ENCODE measurements at regions not wholly inside any gene's neighbourhood (a gene's known extent, or its start where the extent isn't known, plus 50 kb on each side); places are given as distances from the start of the nearest gene placed in this dataset.

DNA sequence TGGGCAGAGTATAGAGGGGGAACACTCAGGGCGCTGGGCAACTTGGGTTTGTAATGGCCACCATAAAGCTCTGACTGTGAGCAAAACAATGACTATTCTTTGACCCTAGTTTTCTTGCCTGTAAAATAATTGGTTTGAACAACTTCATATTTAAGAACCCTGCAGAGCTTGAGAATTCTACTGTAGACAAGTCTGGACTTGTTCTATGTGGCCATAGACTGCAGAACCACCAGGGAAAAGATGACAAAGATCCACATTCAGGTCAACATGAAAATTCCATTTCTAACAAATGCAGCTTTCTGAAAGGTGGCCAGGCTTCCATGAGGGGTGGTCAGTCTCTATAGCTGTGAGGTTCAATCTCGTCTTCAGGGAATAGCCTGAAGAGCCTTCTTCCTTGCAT is 239.4 kb upstream of the LRRN1 start:
- no peak for DNase-seq

- no peak for DNase-seq
These were observed 243.2 kb upstream of the LRRN1 start for GRCh38 chr3:3556078-3556477.

GRCh38 chr3:3553236-3553635 is 246.0 kb upstream of the LRRN1 start:
- DNase-seq = no peak

DNA sequence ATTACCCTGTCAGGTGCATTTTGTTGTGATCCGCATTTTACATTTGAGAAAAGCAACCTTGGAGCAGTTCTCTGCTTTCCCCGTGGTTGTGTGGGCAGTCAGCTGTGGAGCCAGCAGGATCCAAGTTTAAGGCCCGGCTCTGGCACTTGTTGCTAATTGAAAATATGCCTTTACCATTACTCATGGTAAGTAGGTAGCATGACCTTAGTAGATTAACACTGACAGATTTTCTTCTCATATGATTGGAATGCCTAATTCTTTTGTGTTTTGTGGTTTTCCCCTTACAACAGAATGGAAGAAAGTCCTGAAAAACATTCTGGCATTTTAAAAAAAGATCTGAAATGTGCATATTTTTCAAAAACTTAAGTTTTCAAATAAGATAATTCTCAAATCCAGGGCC is 246.5 kb upstream of the LRRN1 start:
- no peak for DNase-seq

DNA sequence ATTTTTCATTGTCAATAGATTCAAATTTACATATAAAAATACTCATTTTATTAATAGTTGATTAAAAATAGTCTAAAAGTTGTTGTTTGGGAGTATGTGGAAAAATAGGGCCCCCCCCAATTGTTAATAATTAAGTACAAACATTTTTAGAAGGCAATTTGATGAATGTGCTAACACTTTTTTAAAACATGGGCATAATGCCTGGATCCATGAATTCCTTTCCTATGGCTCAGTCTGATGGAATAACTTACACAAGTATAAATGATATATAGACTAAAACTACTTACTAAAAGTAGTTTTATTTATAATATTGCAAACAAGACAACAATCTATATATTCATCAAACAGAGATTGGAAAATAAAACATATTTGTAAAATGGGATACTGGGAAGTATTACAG is 247.2 kb upstream of the LRRN1 start:
- DNase-seq = no peak

DNA sequence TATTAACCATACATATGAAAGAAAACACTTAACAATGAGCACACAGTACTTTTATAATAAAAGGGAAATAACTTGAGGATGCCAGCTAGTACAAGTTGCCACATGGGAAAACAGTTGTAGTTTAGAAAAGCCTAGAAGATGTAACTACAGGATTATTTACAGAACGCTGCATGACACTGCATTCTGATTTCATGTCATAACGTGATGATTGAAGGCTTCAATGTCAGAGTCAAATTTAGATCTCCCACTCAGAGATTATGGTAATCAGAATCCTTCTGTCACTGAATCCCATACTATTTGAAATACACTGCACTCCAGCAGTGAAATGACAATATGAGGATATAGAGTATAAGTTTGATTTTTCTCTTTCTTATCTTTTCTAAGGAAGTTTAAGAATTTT is 253.9 kb upstream of the LRRN1 start:
- no peak for DNase-seq

GRCh38 chr3:3538451-3538850 is 260.8 kb upstream of the LRRN1 start:
- DNase-seq = no peak

- no peak for DNase-seq
These were observed 266.7 kb upstream of the LRRN1 start for GRCh38 chr3:3532508-3532907.

DNA sequence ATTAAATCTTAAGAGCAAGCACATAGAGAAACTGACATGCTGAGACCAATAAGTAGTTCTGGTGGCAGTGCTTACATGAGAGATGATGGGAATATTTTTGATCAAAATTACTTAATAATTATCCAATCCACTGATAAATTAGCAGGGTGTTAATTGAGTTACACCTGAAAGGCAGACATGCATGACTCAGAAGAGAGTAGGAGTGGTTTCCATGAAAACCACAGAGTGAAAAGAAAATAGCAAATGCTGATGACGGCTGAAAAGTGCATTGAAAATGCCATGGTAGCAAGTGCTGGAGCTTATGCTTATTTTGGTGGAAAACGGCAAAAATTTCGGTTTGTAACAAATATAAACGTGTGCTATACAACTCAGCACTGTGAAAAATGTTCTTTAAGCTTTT is 267.8 kb upstream of the LRRN1 start:
- no peak for DNase-seq

DNA sequence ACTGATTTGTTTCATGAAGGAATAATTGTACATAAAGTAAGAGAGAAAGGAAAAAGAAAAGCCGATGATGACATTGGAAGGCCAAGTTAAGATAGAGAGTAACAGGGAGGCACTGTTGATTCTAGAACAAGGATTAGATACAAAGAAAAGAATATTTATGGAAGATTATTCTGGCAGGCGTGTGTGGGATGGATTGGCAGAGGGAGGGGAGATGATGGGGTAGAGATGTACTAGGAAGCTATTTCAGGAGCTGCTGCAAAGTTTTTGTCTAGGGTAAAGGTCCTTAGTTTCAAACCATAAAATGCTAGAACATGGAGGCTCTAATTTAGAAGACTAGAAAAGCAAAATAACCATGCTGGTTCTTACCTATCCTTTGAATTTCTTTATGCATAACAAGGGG is 280.0 kb upstream of the LRRN1 start:
- DNase-seq = no peak

DNA sequence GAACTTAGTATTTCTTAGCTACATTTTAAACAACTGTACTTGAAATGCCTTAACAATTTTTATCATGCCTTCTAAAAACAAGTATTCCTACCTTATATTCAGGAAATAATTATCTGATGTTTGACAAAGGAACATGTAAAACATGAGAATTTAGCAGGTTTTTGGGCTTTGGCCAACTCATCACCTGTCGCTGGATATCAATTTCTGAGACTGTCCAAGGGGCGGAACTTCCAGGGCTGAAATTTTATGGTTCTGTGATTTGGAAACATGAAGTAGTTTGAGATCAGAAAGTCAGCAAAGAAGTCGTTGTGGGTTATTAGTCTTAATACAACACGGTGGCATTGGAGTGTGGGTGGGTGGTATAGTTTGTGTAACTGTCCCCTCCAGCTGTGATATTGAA is 282.2 kb upstream of the LRRN1 start:
- DNase-seq = no peak

DNA sequence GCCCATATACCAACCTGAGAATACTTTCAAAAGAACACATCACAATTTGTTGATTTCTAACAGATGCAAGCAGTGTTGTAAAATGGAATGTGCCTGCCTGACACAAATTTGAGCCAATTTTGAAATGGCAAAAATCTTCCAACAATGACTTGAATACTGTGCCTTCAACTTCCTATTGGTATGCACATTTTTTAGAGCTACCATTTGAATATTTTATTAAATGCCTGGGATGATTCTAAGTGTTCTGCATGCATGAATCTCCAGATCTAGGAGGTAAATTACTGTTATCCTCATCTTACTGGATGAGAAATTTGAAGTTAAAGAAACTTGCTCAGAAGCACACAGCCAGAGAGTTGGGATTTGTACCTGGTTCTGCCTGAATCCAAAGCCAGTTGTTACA is 282.8 kb upstream of the LRRN1 start:
- no peak for DNase-seq

DNA sequence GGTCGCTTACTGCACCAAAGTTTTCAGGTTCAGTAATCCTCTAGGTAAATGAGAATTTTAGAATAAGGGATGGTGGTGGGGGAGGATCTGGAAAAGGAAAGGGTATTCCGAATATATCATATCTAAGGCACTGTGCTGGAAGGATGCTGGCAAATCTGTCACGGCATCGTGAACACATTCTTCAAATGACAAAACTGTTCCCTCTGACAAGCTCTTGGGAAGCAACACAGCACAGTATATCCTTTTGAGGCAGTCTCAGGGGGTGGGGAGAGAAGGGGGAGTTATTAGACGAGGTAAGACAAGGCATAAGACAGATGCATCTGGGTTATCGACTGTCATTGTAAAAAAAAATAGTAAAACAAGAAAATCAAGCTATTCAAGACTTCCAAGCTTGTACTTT is 289.6 kb upstream of the LRRN1 start:
- DNase-seq = no peak

GRCh38 chr3:3504686-3505085 is 294.5 kb upstream of the LRRN1 start:
- DNase-seq = no peak

DNA sequence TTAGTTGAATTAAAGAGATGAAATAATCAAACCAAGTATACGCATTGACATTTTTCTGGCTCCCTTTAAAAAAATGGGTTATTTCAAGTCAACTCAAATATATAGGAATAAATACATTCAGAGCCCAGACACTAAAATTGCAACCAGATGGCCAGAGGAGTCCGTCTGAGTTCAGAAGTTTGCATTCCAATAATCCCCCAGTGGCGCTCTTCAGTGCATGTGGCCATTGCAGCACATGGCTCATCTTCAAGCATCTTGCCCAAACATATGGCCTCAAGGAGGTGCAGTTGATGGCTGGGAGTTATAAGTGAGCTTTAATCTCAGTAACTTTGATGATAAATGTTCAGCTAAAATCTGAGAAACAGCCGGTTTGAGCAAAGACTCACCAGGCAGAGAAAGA is 295.8 kb upstream of the LRRN1 start:
- no peak for DNase-seq

DNA sequence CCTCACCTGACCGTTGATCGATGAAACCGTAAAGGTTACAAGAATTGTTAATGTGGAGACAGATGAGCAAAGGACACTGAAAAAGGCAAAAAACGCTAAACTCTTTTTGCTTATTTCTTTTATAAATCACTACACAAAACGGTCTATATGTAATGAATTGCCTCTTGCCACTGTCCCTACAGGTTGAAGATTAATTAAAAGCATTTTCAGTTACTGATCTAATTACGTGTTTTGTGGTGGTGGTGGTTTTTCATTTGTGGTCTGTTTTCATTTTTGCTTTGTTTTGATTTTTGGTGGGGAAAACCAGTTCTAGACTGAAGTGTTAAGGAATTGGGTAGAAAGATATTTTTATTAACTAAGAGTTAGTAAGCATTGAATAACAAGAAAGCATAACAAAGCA is 299.2 kb upstream of the LRRN1 start:
- DNase-seq = no peak

DNA sequence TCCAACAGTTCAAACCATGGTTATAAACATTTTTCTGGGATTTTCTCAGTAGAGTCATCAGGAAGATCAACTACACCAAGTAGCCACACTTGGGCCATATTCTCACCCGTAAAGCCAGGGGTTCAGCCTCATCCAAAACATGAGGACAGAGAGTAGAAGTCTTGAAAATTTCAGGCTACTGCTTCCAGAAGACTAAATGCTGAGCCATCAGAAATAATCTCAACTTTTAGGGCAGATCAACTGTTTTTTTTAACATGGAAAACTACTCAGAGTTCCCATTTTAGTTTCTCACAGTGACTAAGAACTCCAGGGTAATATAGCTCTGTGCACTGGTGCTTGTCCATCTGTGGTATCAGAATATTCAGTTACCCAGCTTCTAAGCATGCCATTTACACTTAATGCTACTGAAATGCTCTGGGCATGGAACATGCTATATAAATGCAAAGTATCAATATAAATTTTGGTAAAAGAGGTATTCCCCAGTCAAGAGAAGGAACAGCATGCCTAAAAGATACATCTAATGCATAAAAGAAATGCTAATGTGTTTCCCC is 300.1 kb upstream of the LRRN1 start:
- DNase-seq = no peak

- no peak for DNase-seq
These were observed 303.6 kb upstream of the LRRN1 start for GRCh38 chr3:3495611-3496010.

DNA sequence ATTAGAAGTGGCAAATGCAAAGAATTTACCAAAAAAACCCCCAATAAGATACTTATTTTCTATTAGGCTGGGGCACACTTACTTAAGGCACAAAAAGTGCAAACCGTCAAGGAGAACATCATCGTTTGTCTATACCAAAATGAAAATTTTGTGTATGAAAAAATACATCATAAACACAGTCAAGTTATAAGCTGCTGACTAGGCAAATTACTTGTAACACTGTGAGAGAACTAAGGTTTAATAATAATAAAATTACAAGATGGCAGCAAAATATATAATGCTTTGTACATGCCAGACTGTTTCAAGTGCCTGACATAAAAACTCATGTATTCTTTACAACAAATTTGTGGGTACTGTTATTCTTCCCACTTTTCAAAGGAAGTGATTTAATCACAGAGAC is 297.2 kb upstream of the CRBN start:
- no peak for DNase-seq

- DNase-seq = no peak
These were observed 289.1 kb upstream of the CRBN start for GRCh38 chr3:3468596-3468995.

GRCh38 chr3:3464131-3464530 is 284.6 kb upstream of the CRBN start:
- DNase-seq = no peak

GRCh38 chr3:3461317-3461716 is 281.8 kb upstream of the CRBN start:
- no peak for DNase-seq

DNA sequence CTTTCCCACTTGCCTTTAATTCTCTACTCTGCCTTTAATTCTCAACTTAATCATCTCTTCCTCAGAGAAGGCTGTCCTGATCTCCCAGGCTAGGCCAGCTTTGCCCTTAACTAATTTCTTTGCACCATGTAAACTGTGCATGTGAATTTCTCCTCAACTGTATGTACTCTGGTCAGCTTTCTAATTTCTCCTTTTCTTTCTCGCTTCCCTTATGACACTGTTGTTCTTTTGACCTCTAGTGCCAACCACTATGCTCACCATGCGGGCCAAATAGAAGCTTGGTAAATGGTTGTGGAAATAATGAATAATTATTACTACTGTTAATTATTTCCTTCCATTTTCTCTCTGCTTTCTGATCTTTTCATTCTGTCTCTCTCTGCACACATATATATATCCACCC is 269.0 kb upstream of the CRBN start:
- DNase-seq = no peak

- no peak for DNase-seq
These were observed 268.1 kb upstream of the CRBN start for GRCh38 chr3:3447641-3448040.

DNA sequence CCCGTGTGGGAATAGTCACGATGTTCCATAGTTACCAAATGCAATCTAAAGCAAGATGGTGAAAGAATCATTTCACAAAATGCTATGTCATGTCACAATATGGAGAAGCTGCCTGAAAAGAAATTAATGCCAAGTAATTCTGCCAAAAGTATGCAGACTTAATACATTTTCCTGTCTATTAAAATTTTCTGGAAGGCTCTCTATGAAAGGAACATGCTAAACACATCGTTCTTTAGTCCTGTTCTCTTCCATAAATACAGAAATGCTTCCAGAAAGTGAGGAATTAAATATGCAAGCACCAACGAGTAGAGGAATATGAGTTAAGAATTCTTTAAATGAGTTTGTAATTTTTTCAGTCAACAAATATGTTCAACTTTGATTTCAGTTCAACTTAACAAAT is 266.8 kb upstream of the CRBN start:
- no peak for DNase-seq

GRCh38 chr3:3443482-3443881 is 264.0 kb upstream of the CRBN start:
- DNase-seq = no peak
